ENCODE measurements at regions not wholly inside any gene's neighbourhood (a gene's known extent, or its start where the extent isn't known, plus 50 kb on each side); places are given as distances from the start of the nearest gene placed in this dataset.

GRCh38 chr14:98834119-98834518 lies 437.9 kb downstream of the BCL11B start:
- TF ChIP-seq, protein P1, sequence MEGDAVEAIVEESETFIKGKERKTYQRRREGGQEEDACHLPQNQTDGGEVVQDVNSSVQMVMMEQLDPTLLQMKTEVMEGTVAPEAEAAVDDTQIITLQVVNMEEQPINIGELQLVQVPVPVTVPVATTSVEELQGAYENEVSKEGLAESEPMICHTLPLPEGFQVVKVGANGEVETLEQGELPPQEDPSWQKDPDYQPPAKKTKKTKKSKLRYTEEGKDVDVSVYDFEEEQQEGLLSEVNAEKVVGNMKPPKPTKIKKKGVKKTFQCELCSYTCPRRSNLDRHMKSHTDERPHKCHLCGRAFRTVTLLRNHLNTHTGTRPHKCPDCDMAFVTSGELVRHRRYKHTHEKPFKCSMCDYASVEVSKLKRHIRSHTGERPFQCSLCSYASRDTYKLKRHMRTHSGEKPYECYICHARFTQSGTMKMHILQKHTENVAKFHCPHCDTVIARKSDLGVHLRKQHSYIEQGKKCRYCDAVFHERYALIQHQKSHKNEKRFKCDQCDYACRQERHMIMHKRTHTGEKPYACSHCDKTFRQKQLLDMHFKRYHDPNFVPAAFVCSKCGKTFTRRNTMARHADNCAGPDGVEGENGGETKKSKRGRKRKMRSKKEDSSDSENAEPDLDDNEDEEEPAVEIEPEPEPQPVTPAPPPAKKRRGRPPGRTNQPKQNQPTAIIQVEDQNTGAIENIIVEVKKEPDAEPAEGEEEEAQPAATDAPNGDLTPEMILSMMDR (conservative IDR thresholded peaks at IDR 0.05) = no peak
- H3K27ac ChIP-seq = no peak overlapping the region

DNA sequence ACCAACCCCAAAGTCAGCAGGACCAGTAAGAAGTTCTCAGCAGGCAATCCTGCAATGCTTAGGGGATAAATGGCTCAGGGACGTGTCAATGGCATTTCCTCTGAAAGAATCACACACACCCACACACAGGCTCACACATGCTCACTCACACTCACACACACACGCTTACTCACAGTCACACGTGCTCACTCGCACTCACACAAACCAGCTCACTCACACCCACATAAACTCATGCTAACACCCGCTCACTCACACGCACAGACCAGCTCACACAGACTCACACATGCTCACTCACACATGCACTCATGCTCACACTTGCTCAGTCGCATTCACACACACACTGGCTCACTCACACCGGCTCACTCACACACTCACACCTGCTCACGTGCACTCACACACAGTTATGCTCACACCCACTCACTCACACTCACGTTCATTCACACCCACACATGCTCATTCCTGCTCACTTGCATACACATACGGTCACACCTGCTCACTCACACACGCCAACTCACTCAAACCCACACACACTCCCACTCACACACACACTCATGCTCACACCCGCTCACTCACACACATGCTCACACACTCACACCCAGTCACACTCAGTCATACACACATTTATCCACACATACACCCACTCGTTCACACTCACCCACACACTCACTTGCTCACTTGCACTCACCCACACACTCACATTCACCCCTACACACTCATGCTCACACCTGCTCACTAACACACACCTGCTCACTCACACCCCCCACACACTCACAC lies 436.8 kb downstream of the BCL11B start:
- no peak overlapping the region for H3K27ac ChIP-seq
- TF ChIP-seq, protein P1 (conservative IDR thresholded peaks at IDR 0.05) = no peak

DNA sequence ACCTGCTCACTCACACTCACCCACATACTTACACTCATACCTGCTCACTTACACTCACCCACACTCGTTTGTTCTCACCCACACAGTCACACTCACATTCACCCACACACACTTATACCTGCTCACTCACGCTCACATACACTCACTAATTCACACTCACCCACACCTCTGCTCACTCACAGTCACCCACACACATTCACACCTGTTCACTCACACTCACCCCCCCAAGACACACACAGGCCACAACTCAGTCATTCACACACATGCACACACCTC lies 436.2 kb downstream of the BCL11B start:
- TF ChIP-seq, protein P1 (conservative IDR thresholded peaks at IDR 0.05) = no peak
- no peak overlapping the region for H3K27ac ChIP-seq

DNA sequence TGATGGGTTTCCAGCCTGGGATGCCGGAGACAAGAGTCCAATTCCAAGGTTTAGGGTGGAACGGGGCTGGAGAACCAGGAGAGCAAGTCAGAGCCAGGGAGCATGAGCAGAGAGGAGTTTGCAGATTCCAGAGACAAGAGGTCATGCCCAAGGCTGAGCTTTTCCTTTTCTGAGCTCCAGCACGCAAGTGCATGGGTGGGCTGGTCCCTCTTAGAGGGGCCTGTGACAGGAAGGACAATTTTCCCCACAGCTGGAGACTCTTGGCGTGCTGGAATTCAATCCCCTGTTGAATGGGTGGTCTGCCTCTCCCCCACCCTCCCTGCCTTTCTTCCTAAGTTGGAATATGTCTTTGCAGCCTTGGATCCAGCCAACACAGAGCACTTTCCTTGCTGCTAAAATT lies 431.9 kb downstream of the BCL11B start:
- TF ChIP-seq, protein P1 (conservative IDR thresholded peaks at IDR 0.05) = no peak
- no peak overlapping the region for H3K27ac ChIP-seq

- TF ChIP-seq, protein P1 (conservative IDR thresholded peaks at IDR 0.05) = no peak
- no peak overlapping the region for H3K27ac ChIP-seq
Measured at GRCh38 chr14:98840511-98840910, 431.5 kb downstream of the BCL11B start.

DNA sequence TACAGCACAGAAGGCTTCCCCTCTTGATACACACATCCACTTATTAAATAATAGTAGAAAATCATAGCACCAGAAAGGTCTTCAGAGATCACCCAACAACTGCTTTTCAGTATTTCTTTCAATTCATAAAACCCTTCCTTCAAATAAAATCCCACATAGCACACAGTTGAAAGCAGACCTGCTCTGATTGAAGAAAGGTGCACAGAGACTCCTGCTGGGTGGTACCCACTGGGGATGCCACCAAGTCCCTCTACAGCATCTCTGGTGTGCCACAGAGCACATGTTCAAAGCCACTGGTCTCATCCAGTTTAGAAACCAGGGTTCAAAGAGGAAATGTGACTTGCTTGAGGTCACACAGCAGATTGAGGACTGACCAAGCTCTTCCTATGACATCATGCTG lies 427.5 kb downstream of the BCL11B start:
- TF ChIP-seq, protein P1 (conservative IDR thresholded peaks at IDR 0.05) = no peak
- H3K27ac ChIP-seq = no peak overlapping the region

DNA sequence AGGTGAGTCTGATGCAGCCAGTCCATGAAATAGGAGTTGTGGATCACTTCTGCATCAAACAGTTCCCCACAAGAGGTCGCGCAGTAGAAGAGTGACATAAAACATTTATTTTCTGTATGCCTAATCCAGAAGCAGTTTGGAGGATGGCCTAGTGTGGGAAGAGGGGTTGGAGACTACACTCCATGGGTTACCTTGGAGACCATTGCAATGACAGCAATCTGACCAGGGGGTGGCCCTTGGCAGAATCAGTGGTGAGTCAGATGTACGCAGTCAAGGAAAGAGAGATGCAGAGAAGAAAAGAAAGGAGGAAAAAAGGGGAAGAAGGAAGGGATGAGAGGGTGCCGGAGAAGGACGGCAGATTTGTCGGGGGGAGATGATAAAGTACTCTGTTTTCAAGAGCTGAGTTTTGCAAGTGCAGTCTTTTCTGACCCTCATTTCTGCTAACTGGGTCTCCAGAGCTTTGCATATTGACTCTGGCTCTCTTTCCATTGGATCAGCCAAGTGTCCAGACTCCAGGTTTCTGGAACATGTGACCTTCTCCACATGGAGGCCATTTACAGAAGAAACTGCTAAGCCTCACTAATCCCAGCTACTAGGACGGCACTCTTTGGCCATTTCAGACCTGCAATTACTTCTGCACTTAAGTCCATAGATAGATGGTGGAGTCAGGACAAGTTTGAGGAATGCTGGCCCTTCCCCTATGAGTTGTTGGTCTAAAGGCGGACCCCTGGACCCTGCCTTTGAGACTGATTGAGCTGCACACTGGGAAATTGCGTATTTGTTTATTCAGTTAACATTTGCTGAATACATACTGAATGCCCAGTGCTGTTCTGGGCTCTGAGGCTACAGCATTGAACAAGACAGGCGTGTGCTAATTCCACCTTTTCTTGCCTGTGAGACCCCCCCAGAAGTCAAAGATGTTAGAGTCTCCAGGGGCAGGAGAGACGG lies 424.2 kb downstream of the BCL11B start:
- no peak overlapping the region for H3K27ac ChIP-seq
- TF ChIP-seq, protein P1 (conservative IDR thresholded peaks at IDR 0.05) = no peak
